Heart left ventricle (tissue), 16 donors: ENCODE measurements at regions not wholly inside any gene's neighbourhood (a gene's known extent, or its start where the extent isn't known, plus 50 kb on each side); places are given as distances from the start of the nearest gene placed in this dataset.

Experiments
- ATAC-seq, 4 donors: fragments of 200-7000 bp; cut with Tn5 transposase; one replicate each; pipeline ENCODE4 v1.9.1; 2020 to 2022; ENCODE audit warnings: moderate library complexity in 4 of 4, mild to moderate bottlenecking in 3 of 4, moderate number of reproducible peaks in 1 of 4
- DNase-seq, 5 donors: peaks; one replicate each; pipeline ENCODE4 v3.0.0-alpha.2; 2020
- H3K27ac ChIP-seq, 12 donors: fragments of 200-600 bp; sonication (generic) in 4 of 12; one replicate each; pipeline versions ENCODE4 v1.5.0 to v1.8.0; 2016 to 2022; ENCODE audit warnings: mild to moderate bottlenecking in 2 of 12
- H3K27me3 ChIP-seq, 9 donors: fragments of 200-600 bp; sonication (generic) in 2 of 9; one replicate each; pipeline versions ENCODE4 v1.5.1 to v1.8.0; 2016 to 2022; ENCODE audit warnings: mild to moderate bottlenecking in 3 of 9
- H3K36me3 ChIP-seq, 9 donors: fragments of 200-600 bp; sonication (generic) in 2 of 9; one replicate each; pipeline versions ENCODE4 v1.5.0 to v1.8.0; 2018 to 2022; ENCODE audit warnings: mild to moderate bottlenecking in 2 of 9
- H3K4me1 ChIP-seq, 12 donors: fragments of 200-600 bp; sonication (generic) in 4 of 12; one replicate each; pipeline versions ENCODE4 v1.5.0 to v1.8.0; 2016 to 2022; ENCODE audit warnings: mild to moderate bottlenecking in 3 of 12
- H3K4me3 ChIP-seq, 12 donors: fragments of 200-600 bp; sonication (generic) in 4 of 12; one replicate each; pipeline versions ENCODE4 v1.5.0 to v1.8.0; 2017 to 2022; ENCODE audit warnings: mild to moderate bottlenecking in 9 of 12, moderate library complexity in 4 of 12
- H3K9me3 ChIP-seq, 12 donors: fragments of 200-600 bp; sonication (generic) in 4 of 12; one replicate each; pipeline versions ENCODE4 v1.5.0 to v1.8.0; 2016 to 2022; ENCODE audit warnings: mild to moderate bottlenecking in 1 of 12
- POLR2A ChIP-seq, 2 donors: fragments of 450-650 bp; IDR thresholded peaks; one replicate each; pipeline ENCODE4 v1.6.1; 2017; ENCODE audit warnings: antibody characterized with exemption in 2 of 2, mild to moderate bottlenecking in 2 of 2, moderate library complexity in 2 of 2
- WGBS, 4 donors: extraction: QIAGEN DNeasy Blood & Tissue Kit in 2 of 4; methylation state at CpG; one replicate each; pipeline versions ENCODE4 v1.1.5 to v1.1.7; 2013 to 2018; 5-methylcytosine and 5-hydroxymethylcytosine counted together
- intact Hi-C, 10 donors: fragments of 100-400 bp; cut with DNase I; formaldehyde crosslinking; loops; one replicate each; pipeline versions ENCODE4 v1.11.1 to v1.14.2; 2022
- TF ChIP-seq, protein P1 (sequence below), 12 donors: fragments of 200-600 bp; sonication (generic) in 4 of 12; IDR thresholded peaks; one replicate each; pipeline versions ENCODE4 v1.5.0 to v1.8.0; 2018 to 2022; ENCODE audit warnings: antibody characterized with exemption in 12 of 12, mild to moderate bottlenecking in 5 of 12
- donor health status: ischemic (EF 13 %, LVEDD 7.1; RV severe dilation, severe dysfunction).
- donor health status: healthy with polysubstance abuse.
- donor health status: DM: no; HTN: yes; CAD: no.
- donor health status: DM: no; HTN: no; CAD: no.
- donor health status: ischemic (EF 25% LVEDD 6.9; RV normal size, moderate dysfunction).
- donor health status: ischemic (EF 25% LVEDD 5.7; RV mildly dilated, moderate dysfunction).
- donor health status: healthy.
- donor health status: DM: yes; HTN: yes; CAD: no.
- donor health status: ischemic (EF 35%, LVEDD 5.7; RV mildly dilated, moderate dysfunction).
- donor health status: nonischemic (EF 11% LVEDD 7.7; RV severe dilation, severe dysfunction).
- donor health status: DM: yes; HTN: yes; CAD: no.
- donor health status: PGD.
- donor health status: ischemic (EF 29% LVEDD 5.4; RV normal size, mild dysfunction).
- donor health status: nonischemic (EF 23%, LVEDD 6.1; RV moderate dilation, normal function).

GRCh38 chr12:93145086-93145485 lies 216.0 kb upstream of the EEA1 start:
- Histone ChIP-seq H3K4me3 (no peak overlapping the region), H3K27ac (no peak overlapping the region)

DNA sequence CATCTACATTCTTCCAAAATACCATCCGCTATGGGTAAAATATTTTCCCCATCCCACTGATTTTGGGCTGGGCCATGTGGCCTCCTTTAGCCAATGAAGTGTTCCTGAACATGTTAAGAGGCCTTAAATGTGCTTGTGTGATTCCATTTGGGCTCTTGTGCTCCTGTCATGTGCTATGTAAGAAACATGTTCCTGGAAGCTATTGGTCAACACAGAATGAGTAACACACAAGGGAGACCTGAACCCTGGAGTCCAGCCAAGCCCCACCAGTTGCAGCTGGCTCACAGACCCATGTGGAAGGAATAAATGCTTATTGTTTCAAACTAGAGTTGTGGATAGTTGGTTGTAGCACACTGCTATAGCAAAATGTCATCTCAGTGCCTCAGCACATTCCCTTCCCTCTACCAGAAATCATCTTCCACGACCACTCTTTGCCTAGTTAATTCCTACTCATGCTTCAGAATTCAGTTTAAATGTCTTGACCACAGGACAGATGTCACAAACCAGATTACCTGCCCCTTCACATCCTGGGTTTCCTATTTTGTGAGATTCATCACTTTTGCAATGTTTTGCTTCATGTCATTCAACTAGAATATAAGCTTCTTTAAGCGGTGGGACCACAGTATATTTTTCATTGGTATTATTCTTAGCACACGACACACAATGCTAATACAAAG lies 217.3 kb upstream of the EEA1 start:
- no peaks in the 10 kb centered on the region for H3K4me1 ChIP-seq
- TF ChIP-seq, protein P1, sequence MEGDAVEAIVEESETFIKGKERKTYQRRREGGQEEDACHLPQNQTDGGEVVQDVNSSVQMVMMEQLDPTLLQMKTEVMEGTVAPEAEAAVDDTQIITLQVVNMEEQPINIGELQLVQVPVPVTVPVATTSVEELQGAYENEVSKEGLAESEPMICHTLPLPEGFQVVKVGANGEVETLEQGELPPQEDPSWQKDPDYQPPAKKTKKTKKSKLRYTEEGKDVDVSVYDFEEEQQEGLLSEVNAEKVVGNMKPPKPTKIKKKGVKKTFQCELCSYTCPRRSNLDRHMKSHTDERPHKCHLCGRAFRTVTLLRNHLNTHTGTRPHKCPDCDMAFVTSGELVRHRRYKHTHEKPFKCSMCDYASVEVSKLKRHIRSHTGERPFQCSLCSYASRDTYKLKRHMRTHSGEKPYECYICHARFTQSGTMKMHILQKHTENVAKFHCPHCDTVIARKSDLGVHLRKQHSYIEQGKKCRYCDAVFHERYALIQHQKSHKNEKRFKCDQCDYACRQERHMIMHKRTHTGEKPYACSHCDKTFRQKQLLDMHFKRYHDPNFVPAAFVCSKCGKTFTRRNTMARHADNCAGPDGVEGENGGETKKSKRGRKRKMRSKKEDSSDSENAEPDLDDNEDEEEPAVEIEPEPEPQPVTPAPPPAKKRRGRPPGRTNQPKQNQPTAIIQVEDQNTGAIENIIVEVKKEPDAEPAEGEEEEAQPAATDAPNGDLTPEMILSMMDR (IDR thresholded peaks at IDR 0.05) = no peak
- TF ChIP-seq POLR2A (IDR thresholded peaks at IDR 0.05) = no peak
- no peak for DNase-seq
- H3K36me3 ChIP-seq = no peaks in the 10 kb centered on the region
- no peaks in the 10 kb centered on the region for H3K9me3 ChIP-seq
- H3K27me3 ChIP-seq = no peaks in the 10 kb centered on the region
- intact Hi-C loops = no loop called here
- 88 to 92% (median 90%) methylated on average over 4 of the region's 4 CpGs for WGBS, 4 donors
- H3K4me3 ChIP-seq = no peak overlapping the region
- ATAC-seq = no peak
- H3K27ac ChIP-seq = no peak overlapping the region

More at GRCh38 chr12:93145086-93145485, 216.0 kb upstream of the EEA1 start:
- no peaks in the 10 kb centered on the region for H3K9me3 ChIP-seq
- 81 to 90% (median 85%) methylated on average over 5 of the region's 5 CpGs for WGBS, 4 donors
- no peaks in the 10 kb centered on the region for H3K36me3 ChIP-seq
- no peaks in the 10 kb centered on the region for H3K4me1 ChIP-seq
- no peak for TF ChIP-seq POLR2A (IDR thresholded peaks at IDR 0.05)
- TF ChIP-seq, protein P1 (IDR thresholded peaks at IDR 0.05) = no peak
- DNase-seq (no peak), ATAC-seq (no peak)
- H3K27me3 ChIP-seq = no peaks in the 10 kb centered on the region
- intact Hi-C loops = no loop called here

DNA sequence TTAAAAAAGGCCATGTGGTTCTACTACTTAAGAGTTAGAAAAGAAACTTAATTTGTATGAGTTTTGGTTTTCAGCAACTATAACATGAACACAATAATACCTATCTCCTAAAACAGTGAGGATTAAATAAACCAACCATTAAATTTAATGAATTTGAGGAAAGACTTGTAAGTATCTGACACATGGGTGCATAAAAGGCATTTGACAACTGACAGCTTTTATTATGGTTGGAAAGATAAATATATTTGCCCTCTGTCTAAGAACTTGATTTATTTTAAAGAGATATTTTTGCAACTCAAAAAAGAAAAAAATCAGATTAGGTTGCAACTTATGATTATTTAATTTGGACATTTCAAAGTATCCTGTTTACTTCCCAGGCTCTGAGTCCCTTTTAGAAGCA lies 217.9 kb upstream of the EEA1 start:
- Histone ChIP-seq H3K4me3 (no peak overlapping the region), H3K27ac (no peak overlapping the region), H3K4me1 (no peaks in the 10 kb centered on the region), H3K36me3 (no peaks in the 10 kb centered on the region), H3K27me3 (no peaks in the 10 kb centered on the region), H3K9me3 (no peaks in the 10 kb centered on the region)
- intact Hi-C loops = no loop called here
- ATAC-seq (no peak), DNase-seq (no peak)
- TF ChIP-seq, protein P1 (IDR thresholded peaks at IDR 0.05) = no peak
- TF ChIP-seq POLR2A (IDR thresholded peaks at IDR 0.05) = no peak

DNA sequence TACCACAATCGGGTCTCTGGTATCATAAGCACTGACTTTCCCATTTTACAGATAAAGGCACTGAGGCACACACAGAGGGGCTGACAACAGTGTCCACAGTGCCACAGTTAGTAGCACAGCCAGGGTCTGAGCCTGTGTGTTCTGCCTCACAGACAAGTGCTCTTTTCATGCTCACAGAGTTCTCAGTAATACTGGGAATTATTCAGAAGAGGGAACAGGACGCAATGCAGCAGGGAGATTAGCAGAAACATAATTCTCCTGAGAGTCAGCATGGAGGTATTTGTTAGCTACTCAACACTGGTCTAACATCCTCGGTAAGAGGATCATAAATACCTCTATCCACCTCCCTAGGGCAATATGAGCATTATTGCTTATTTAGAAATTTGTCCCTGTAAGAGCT lies 219.3 kb upstream of the EEA1 start:
- WGBS, 4 donors = 60 to 79% (median 68%) methylated on average over 3 of the region's 3 CpGs

More for the DNA sequence above, 219.3 kb upstream of the EEA1 start:
- Histone ChIP-seq H3K9me3 (no peaks in the 10 kb centered on the region), H3K4me1 (no peaks in the 10 kb centered on the region), H3K27ac (no peak overlapping the region), H3K4me3 (no peak overlapping the region), H3K36me3 (no peaks in the 10 kb centered on the region), H3K27me3 (no peaks in the 10 kb centered on the region)
- DNase-seq = no peak
- intact Hi-C loops = no loop called here
- no peak for TF ChIP-seq POLR2A (IDR thresholded peaks at IDR 0.05)
- TF ChIP-seq, protein P1 (IDR thresholded peaks at IDR 0.05) = no peak
- no peak for ATAC-seq
